Kidney capillary endothelial cell (primary cell): ENCODE measurements at regions not wholly inside any gene's neighbourhood (a gene's known extent, or its start where the extent isn't known, plus 50 kb on each side); places are given as distances from the start of the nearest gene placed in this dataset.
A peak's percentile ranks its signal among the peaks of the same experiment; 100 is the strongest.

Experiments
- DNase-seq: peaks from one replicate; pipeline ENCODE4 v3.0.0-alpha.2; 2018; ENCODE audit warnings: low spot score

DNA sequence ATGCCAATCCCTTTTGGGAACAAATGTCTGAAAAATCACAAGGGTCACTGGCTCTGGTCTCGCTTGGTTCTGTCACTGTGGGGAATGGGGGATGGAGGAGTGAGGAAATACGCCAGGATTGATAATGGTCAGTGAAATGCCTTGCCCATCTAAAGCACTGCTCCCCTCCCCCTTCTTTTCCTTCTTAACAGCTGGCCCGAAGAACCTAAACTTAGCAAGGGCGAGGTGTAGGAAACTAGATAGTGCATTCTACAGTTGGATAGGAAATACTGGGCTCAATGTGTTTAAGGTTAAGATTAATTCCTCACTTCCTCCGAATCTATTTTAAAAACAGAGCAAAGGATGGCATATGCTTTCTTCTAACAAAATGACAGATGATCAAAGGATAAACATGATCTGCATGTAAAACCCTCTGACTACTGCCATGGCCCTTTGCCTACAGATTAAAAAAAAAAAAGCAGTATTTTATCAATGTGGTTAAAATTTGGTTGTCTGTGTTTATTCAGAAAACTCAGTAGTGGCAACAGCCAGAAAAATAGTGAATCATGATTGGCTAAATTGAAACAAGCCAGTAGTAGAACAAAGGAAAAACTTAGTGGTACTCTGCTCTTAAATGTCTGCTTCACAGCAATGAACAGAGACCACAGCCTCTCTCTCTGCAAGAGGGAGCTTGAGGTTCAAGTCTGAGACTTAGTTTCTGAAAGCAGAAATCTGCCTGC lies 86.1 kb upstream of the VAV3 start:
- DNase-seq: peak; percentile 92

- DNase-seq: peak; percentile 78
Measured at GRCh38 chr1:108050158-108050557, 85.2 kb upstream of the VAV3 start.

DNA sequence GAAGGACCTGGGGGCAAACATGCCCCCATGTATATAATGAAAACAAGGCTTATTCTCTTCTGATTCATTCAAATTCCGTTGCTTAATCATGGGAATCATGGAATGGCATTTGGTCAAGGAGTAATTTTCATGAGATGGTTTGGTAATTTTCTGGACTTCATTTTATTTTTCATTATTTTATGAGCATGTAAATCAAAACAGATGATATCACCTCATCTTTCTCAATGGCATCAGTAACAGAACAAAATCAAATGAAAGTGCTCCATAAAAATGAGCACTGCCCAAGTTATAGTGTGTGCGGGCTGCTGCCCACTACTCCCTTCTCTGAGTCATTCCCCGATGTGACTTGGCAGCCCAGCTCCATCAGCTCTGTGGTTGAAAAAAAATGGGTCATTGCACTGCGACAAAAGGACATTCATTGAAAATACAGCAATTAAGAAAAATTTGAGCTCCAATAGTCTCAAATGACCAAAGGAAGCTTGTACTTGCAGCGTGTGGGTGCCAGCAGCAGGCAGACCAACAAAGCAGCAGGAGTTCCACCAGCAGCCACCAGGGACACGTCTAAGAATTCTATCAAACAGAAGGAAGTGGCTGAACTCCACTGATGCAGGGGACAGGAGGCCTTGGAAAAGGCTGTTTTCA lies 84.3 kb upstream of the VAV3 start:
- DNase-seq: peak; percentile 78

GRCh38 chr1:108048301-108049177 lies 83.6 kb upstream of the VAV3 start:
- no peak for DNase-seq

- DNase-seq: no peak
Measured at GRCh38 chr1:108047085-108047484, 82.1 kb upstream of the VAV3 start.

- DNase-seq: no peak
Measured at GRCh38 chr1:108046026-108046425, 81.0 kb upstream of the VAV3 start.

DNA sequence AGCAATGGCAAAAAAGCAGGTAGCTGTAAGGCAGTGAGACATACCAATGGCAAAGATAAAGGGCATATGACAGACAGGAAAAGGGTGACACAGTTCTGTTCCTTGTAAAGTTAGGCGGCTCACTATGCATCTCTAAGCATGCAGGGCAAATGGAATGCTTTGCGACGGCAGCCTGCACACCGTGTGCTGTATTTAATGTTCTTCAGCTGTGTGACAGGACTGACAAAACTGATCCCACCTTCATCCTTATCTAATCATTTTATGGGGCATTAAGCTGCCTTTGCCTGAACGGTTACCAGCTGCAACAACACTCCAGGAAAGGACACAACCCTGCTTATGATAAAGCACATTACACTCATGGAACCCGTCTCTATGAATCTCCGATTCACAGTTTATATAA lies 80.5 kb upstream of the VAV3 start:
- no peak for DNase-seq

DNA sequence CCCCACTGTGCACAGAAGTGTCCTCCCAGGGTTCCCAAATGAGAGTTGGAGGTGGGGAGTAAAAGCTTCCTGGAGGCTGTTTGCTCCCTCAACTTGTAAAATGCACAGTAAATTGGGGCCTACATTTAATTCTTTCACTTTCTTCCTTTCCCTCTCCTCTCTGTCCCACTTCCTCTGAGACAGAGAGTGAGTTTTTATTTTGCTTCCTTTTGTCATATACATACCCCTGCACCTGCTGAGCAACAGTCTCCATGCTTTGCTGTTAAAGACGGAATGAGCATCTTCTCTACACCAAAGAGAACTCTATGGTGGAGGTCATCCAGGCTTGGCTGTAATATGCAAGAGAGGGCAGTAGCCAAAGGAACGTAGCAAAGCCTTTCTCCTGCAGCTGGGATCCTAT lies 79.3 kb upstream of the VAV3 start:
- no peak for DNase-seq

DNA sequence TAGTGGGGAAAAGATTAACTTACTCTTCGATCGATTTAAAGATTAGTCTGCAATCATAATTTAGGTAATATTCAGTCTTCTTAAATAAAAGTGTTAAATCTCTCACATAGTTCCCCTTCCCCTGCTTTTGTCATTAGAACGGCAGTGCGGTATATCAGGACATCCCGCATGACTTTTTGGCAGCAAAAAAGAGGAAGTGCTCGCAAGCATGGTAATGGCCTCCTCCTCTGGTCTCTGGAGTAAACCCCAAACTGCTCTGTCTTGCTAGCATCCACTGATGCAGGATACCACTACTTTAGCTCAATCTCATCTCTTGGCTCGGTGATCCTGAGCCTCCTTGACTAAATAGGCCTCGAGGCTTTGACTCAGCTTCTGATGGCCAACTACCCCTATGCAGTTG lies 78.7 kb upstream of the VAV3 start:
- DNase-seq: no peak

DNA sequence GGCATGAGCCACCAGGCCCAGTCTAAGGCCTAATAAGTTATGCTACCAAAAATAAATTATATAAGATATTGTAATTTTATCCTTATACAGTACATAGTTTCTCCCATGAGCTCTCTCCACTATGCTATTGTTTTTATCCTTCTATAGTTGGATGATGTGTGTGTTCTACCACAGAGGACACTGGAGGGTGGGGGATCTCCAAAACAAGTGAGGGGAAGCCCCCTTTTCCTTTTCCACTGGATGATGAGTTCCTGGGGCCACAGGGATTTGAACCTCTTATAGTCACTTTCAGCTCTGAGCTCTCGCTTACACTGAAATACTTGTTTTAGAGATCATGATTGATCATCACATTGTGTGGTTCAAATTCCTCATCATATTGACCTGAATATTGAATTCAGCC lies 77.6 kb upstream of the VAV3 start:
- DNase-seq: no peak

- DNase-seq: no peak
Measured at GRCh38 chr1:108041360-108042142, 76.6 kb upstream of the VAV3 start.

DNA sequence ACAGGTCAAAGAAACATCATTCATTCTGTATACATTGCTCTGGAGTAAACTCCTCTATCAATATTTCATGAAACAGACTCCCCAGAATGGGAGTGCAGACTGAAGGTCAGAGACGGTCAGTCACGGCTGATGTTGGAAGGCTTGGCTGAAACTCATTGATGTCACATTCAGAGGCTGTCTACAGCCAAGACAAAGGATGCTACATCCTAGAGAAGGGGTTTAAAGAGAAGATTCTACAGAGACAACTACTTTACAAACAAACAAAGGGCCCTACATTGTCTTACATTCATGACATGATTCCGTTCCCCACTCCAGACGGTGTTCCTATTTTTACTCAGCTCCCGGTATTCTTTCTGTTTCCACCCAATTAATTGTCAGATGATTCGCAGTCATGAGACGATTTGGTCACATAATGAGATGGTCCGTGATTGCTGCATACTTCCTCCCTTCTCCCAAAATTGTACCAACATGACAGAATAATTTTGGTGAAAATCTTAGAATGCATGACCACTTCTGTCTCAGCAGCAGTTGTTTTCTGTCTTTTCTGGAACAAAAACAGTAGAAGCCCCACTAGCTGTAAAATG lies 73.8 kb upstream of the VAV3 start:
- no peak for DNase-seq

DNA sequence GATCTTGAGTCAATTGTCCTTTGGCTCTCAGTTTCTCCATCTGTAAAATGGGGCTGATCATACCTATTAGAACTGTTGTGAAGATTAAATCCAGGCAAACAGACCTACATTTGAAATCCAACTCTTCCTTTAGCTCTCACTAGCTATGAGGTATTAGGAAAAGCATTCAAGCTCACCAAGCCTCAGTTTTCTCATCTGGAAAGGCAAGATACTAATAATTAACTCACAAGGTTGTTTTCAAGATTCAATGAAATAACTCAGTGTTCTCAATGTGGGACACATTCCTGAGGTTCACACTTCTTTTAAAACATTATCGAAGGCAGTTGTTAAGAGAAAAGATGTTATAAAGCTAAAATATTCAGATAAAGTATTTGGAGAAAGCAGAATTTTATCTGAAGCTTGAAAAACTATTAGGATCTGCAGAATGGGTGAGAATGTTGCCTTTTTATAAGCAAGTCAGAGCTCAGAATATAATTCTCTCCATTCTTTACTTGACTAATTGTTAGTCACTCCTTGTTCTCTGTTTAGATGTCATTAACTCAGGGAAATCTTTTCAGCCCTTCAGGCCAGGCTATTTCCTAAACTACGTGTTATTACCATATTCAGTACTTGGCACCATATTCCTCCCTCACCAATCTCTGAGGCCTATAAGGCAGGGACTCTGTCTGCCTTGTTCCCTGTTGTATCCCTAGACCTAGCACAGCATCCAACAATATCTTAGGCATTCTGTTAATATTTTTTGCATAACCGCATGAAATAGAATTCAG lies 72.0 kb upstream of the VAV3 start:
- no peak for DNase-seq

DNA sequence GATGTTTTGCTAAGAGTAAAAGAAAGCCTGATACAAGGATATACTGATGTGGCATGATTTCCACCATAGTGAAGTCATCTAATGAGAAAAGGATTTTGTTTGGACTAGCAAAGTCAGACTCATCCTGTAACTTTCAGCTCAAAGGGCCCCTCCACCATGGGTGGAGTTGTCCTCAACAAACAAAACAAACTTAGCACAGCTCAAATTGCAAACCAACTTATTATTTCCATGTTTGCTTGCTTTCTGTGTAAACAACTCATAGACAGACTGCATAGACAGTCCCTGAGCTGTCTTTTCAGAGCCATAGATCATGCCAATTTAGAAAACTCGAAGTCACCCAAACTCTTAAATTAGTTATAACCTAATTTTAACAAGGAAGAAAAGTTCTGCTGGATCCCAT lies 69.4 kb upstream of the VAV3 start:
- no peak for DNase-seq

- no peak for DNase-seq
Measured at GRCh38 chr1:108033550-108033951, 68.6 kb upstream of the VAV3 start.

- no peak for DNase-seq
Measured at GRCh38 chr1:108028841-108029388, 63.9 kb upstream of the VAV3 start.

GRCh38 chr1:108027389-108027788 lies 62.4 kb upstream of the VAV3 start:
- no peak for DNase-seq

DNA sequence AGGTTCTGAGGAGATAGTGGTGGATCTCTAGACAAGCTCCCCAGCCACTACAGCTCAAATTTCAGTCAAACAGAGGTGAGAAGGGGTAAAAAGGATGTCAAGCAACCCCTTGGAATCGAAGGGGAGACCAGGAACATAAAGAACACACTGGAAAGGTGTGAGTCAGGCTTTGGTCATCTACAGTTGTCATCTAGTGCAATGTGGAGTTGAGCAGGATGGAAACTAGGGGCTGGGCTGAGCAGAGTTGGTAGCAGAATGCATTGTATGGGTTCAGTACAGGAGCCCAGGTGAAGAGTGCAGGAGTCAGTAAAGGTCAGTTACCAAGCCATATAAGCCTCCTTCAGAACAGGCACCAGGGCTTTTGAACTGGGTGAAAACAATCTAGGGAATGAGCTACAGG lies 52.7 kb upstream of the VAV3 start:
- peak; percentile 40 for DNase-seq

GRCh38 chr1:108016451-108016920 lies 51.5 kb upstream of the VAV3 start:
- peak; percentile 41 for DNase-seq
